ENCODE measurements at regions not wholly inside any gene's neighbourhood (a gene's known extent, or its start where the extent isn't known, plus 50 kb on each side); places are given as distances from the start of the nearest gene placed in this dataset.

GRCh38 chr9:515665-516064 lies 301.0 kb downstream of the DOCK8 start:
- no peak for DNase-seq

- no peak for DNase-seq
Observed at GRCh38 chr9:517993-518392, 303.3 kb downstream of the DOCK8 start.

DNA sequence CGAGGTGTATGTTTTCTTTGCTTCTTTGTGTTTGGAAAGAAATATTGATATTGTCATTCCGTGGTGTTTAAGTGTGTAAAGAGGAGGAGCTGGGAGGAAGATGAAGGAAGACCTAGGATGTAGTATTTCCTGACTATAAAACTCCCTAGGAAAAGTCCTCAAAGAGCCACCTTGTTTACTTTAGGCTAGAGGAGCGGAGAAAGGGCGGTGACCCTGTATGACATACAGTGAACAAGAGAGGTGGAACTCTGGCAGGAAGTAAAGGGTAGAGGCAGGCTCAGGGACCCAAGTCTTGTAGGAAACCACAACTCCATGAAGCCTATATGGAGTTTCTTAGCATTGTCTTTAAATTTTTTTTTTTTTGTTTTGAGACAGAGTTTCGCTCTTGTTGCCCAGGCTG lies 303.9 kb downstream of the DOCK8 start:
- DNase-seq = no peak

- DNase-seq = no peak
Observed at GRCh38 chr9:519579-519978, 304.9 kb downstream of the DOCK8 start.

DNA sequence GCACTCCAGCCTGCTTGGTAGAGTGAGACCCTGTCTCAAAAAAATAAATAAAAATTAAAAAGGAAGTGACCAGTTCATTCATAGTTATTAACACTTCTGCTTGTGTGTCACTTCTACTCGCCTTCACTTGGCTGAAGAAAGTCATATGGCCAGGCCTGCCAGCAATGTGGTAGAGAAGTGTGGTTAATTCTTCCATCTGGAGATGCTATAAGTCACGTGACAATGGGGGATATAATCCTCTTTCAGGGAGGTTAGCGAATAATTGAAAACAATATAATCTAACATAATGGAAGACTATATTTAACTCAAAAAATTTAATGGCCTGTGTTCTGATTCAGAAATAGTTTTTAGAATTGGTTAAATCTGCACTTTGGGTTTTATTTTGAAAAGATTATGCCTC lies 305.6 kb downstream of the DOCK8 start:
- no peak for DNase-seq

DNA sequence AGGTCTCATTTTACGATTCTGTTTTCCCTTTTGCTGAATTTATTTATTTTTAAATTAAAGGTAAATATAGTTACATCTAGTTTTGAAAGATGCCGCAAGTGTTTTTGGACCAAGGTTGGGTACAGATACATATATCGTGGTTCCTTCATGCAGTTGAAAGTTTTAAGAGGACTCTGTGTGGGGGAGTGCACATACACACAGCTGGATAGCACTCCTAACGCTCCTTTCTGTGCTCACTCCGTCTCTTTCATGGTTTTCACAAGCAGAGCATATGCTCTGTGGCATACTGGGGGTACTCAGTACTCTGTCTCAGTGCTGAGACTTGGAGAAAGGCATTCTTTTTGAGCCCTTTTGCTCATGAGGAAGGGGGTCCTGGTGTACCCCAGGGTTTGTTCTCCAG lies 307.5 kb downstream of the DOCK8 start:
- DNase-seq = no peak

DNA sequence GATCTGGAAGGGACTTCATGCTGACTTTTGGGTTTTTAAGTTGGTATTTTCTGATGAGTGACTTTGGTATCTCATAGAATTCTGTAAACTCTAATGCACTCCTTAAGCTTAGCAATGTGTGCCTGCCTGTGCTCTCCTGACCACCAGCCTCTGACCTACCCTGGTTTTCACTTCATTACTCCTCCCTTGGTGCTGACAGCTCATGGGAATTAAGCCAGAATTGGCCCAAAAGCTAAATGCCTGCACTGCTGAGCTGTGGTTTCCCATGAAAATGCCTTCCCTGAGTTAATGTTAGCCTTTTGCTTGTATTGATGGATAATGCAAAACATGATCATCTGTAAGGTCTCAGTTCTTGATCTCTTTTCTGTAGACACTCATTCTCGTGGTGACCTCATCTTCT lies 308.0 kb downstream of the DOCK8 start:
- no peak for DNase-seq

DNA sequence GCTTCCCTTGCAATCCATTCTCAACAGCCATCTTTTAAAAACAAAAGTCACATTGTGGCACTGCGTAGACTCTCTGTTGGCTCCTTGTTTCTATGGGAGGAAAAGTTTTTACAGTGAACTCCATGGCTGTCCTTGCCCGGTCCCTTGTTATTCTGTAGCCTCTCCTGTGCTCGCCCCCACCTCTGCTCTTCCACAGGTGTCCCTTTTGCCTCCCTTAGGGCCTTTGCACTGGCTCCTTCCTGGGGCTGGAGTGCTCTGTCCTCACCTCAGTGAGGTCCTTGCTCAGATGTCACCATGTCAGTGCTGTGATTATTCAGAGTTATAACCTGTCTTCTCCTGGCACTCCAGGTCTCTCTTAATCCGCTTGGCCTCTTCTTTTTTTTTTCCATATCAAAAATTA lies 308.8 kb downstream of the DOCK8 start:
- no peak for DNase-seq

- no peak for DNase-seq
Observed at GRCh38 chr9:524008-524407, 309.3 kb downstream of the DOCK8 start.

DNA sequence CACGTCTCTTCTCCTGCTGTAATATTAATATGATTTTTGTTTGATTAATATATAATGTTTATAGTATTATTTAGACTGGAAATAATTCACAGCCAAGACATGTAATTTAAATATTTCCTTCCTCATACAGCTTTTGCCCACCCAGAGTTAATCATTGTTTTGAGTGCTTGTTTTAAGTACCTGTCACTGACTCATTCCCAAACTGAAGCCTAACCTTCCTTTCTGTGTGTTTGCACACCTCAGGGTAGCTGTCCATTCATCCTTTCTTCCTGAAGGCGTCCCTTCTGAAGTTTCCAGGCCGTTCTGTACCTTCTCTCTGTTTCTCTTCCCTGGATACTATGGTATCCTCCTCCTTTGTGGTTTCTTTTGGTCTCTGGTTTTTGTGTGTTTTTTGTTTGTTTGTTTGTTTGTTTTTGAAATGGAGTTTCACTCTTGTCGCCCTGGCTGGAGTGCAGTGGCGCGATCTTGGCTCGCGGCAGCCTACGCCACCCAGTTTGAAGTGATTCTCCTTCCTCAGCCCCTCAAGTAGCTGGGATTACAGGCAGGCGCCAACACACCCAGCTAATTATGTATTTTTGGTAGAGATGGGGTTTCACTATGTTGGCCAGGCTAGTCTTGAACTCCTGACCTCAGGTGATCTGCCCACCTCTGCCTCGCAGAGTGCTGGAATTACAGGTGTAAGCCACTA lies 312.4 kb downstream of the DOCK8 start:
- DNase-seq = no peak

- no peak for DNase-seq
Observed at GRCh38 chr9:529731-530130, 311.8 kb upstream of the DMRT1 start.

DNA sequence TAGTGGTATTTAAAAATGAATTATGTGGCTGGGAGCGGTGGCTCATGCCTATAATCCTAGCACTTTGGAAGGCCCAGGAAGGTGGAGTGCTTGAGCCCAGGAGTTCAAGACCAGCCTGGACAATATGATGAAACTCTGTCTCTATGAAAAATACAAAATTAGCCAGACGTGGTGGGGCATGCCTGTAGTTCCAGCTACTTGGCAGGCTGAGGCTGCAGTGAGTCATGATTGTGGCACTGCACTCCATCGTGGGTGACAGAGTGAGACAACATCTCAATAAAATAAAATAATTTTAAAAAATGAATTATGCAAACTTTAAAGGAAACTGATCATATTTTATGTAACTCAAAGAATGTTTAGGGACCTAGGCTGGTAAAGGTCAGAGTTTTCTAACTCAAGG lies 310.8 kb upstream of the DMRT1 start:
- no peak for DNase-seq

GRCh38 chr9:532707-533106 lies 308.8 kb upstream of the DMRT1 start:
- no peak for DNase-seq

DNA sequence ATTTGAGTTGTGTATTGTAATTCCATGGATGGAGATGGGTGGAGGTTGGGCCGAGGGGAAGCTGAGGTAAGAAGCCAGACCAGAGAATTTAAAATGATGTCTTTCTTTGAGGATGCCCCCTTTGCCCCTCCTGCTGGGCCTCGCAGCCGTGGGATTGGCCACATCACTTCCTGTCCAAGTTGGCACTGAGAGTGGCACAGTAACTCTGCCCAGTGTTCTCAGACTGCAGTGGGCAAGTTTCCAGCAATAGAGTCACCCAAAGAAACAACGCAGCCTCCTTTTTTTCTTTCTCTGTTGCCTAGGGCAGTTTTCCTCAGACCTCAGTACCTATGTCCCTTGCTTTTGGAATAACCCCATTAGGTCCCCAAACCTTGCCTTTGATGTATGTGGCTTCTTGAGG lies 306.6 kb upstream of the DMRT1 start:
- DNase-seq = no peak

GRCh38 chr9:535356-535755 lies 306.1 kb upstream of the DMRT1 start:
- no peak for DNase-seq

DNA sequence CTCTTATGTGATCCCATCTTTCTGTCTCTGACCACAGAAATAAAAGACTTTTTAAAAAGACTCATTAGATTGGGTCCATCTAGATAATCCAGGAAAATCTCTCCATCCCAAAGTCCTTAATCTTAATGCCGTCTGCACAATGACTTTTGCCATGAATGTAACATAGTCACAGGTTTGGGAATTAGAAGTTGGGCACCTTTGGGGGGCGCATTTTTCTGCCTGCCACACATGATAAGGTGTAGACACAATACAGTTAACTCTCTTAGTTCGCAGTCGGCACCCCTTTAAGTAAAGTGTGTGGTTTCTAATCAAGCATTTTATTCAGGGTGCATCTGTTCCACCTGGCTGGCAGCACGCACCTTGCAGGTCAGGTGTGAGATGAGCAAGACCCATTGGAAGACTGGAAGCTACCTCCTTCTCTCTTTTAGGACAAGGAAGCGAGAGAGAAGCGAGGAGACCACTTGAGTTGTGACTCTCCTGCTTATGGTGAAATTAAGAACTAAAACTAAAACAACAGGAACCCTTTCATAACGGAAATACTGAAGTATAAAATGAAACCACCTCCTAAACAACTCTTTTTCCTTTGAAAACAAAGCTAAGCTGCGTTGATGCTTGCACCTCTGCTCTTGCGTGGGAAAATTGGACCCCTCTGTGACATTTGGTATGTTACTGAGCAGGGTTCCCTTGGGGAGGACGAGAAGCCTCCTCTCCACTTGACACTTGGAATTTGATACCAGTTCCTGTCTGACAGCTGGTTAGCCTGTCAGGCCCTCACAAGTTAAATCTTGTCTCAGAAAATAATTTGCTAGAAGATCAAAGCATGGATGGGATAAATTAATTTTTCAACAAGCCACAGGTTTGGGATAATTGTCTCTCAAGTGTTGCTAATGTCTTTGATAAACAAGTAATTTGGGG lies 304.6 kb upstream of the DMRT1 start:
- no peak for DNase-seq

DNA sequence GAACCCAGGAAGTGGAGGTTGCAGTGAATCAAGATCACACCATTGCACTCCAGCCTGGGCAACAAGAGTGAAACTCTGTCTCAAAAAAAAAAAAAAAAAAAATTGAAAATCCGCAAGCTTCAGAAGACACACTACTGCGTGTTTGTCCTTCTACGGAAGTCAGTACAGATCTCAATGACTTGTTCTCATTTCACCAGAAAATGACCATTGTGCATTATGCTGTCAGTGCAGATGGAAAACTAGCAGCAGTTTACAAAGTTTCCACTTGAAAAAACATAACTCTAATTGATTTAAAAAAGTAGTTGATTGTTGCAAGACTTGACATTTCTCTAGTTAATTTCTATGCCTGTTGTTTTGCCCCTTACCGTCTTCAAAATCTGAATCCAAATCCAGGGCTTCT lies 298.0 kb upstream of the DMRT1 start:
- no peak for DNase-seq

- no peak for DNase-seq
Observed at GRCh38 chr9:545480-545879, 296.0 kb upstream of the DMRT1 start.

DNA sequence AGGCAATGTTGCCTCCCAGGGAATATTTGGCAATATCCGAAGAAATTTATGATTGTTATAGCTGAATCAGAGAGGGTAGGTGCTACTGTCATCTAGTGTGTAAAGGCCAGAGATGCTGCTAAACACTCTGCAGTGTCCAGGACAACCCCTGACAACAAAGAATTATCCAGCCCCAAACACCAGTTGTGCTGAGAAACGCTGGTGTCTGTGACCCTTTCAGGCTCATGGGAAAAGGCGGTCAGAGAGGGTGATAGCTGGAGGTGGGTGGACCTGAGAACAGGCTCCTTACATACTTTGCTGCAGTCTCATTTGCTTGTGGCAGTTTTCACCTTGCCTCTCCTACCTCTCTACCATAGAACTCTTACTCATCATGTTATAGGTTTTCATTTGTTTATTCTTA lies 295.3 kb upstream of the DMRT1 start:
- no peak for DNase-seq

GRCh38 chr9:546797-547223 lies 294.7 kb upstream of the DMRT1 start:
- no peak for DNase-seq

DNA sequence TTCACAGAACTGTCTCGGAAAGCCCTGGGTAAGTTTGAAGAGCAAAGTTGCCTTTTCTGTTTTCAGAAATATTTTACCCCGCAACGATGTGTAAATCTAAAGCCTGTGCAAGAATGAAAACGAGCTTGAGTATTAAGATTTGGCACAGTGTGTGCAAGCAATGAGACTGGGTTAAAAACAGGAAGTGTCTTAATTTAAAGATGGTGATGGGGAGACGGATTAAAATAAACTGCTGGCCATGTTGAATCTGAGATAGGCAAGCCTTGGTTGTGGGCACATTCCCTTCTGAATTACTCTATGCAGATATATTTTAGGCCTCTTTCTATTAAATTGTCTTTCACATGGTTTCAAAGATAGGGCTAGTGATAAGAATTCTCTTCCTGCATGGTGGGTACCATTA lies 294.2 kb upstream of the DMRT1 start:
- DNase-seq = no peak

GRCh38 chr9:549455-549997 lies 292.0 kb upstream of the DMRT1 start:
- no peak for DNase-seq

GRCh38 chr9:550333-550732 lies 291.2 kb upstream of the DMRT1 start:
- DNase-seq = no peak

Data from activated CD4-positive, alpha-beta T cell treated with anti-CD3 and anti-CD28 coated beads, Interleukin-2, Interleukin-6, amounts not matched to agents 100 ng/mL and 50 ng/mL, durations not matched to agents 16 hours and 8 hours (primary cell).